H9 (cell line): ENCODE measurements at regions not wholly inside any gene's neighbourhood (a gene's known extent, or its start where the extent isn't known, plus 50 kb on each side); places are given as distances from the start of the nearest gene placed in this dataset.

Experiments
- DNase-seq: peaks from one replicate; pipeline ENCODE4 v3.0.0-alpha.2; 2017
- H2AFZ ChIP-seq: one replicate; pipeline ENCODE4 v1.6.1; 2013; ENCODE audit warnings: mild to moderate bottlenecking, low read length, control low read depth, moderate library complexity
- H2AK5ac ChIP-seq: 2 replicates; pipeline ENCODE4 v1.6.1; 2013; ENCODE audit warnings: low read length, control low read depth, mixed read lengths; ENCODE audit not compliant: insufficient read length
- H2BK120ac ChIP-seq: one replicate; pipeline ENCODE4 v1.6.1; 2013; ENCODE audit warnings: low read depth, mild to moderate bottlenecking, low read length, control low read depth, inconsistent platforms; ENCODE audit not compliant: poor library complexity, severe bottlenecking
- H2BK12ac ChIP-seq: 2 replicates; pipeline ENCODE4 v1.6.1; 2013; ENCODE audit warnings: low read length, control low read depth, mixed read lengths, low read depth; ENCODE audit not compliant: insufficient read length
- H2BK15ac ChIP-seq: 2 replicates; pipeline ENCODE4 v1.6.1; 2013; ENCODE audit warnings: low read depth, low read length, control low read depth
- H2BK20ac ChIP-seq: one replicate; pipeline ENCODE4 v1.6.1; 2013; ENCODE audit warnings: low read depth, mild to moderate bottlenecking, low read length, control low read depth, inconsistent platforms; ENCODE audit not compliant: poor library complexity, severe bottlenecking
- H2BK5ac ChIP-seq: 2 replicates; pipeline ENCODE4 v1.6.1; 2013; ENCODE audit warnings: low read length, control low read depth, mixed read lengths; ENCODE audit not compliant: insufficient read length
- H3K14ac ChIP-seq: 2 replicates; pipeline ENCODE4 v1.6.1; 2013; ENCODE audit warnings: low read length, control low read depth; ENCODE audit not compliant: insufficient read depth
- H3K18ac ChIP-seq: 2 replicates; pipeline ENCODE4 v1.6.1; 2013; ENCODE audit warnings: low read depth, mild to moderate bottlenecking, mixed read lengths, low read length, control low read depth; ENCODE audit not compliant: insufficient read length
- H3K23ac ChIP-seq: 2 replicates; pipeline ENCODE4 v1.6.1; 2013; ENCODE audit warnings: low read length, control low read depth, mixed read lengths, low read depth; ENCODE audit not compliant: insufficient read length
- H3K23me2 ChIP-seq: 2 replicates; pipeline ENCODE4 v1.6.1; 2013; ENCODE audit warnings: low read depth, mild to moderate bottlenecking, mixed read lengths, low read length, control low read depth; ENCODE audit not compliant: insufficient read length, poor library complexity, severe bottlenecking
- H3K27ac ChIP-seq: 2 replicates; pipeline ENCODE4 v1.5.1; 2013; ENCODE audit warnings: low read length, control low read depth, mixed read lengths, low read depth; ENCODE audit not compliant: insufficient read length
- H3K27me3 ChIP-seq: 2 replicates; pipeline ENCODE4 v1.6.1; 2013; ENCODE audit warnings: low read length, control low read depth, inconsistent platforms; ENCODE audit not compliant: insufficient read depth
- H3K4ac ChIP-seq: 2 replicates; pipeline ENCODE4 v1.6.1; 2013; ENCODE audit warnings: low read depth, mild to moderate bottlenecking, control low read depth, inconsistent platforms, low read length, moderate library complexity
- H3K4me1 ChIP-seq: 2 replicates; pipeline ENCODE4 v1.6.1; 2013; ENCODE audit warnings: low read length, control low read depth, inconsistent platforms; ENCODE audit not compliant: insufficient read depth
- H3K4me2 ChIP-seq: 2 replicates; pipeline ENCODE4 v1.6.1; 2013; ENCODE audit warnings: low read length, control low read depth, mixed read lengths; ENCODE audit not compliant: insufficient read length, insufficient read depth
- H3K56ac ChIP-seq: 2 replicates; pipeline ENCODE4 v1.6.1; 2013; ENCODE audit warnings: low read depth, mild to moderate bottlenecking, mixed read lengths, low read length, control low read depth; ENCODE audit not compliant: insufficient read length
- H3K79me1 ChIP-seq: 2 replicates; pipeline ENCODE4 v1.6.1; 2013; ENCODE audit warnings: low read depth, mild to moderate bottlenecking, moderate library complexity, low read length, control low read depth, inconsistent platforms; ENCODE audit not compliant: insufficient read depth, poor library complexity, severe bottlenecking
- H3K79me2 ChIP-seq: 2 replicates; pipeline ENCODE4 v1.6.1; 2013; ENCODE audit warnings: low read length, control low read depth, inconsistent platforms; ENCODE audit not compliant: insufficient read depth
- H3K9ac ChIP-seq: 2 replicates; pipeline ENCODE4 v1.6.1; 2013; ENCODE audit warnings: low read length, control low read depth, mixed read lengths; ENCODE audit not compliant: insufficient read length; ENCODE audit errors: extremely low read depth
- H3K9me3 ChIP-seq: one replicate; pipeline ENCODE4 v1.6.1; 2013; ENCODE audit warnings: low read depth, low read length, inconsistent platforms; ENCODE audit not compliant: control insufficient read depth
- H3T11ph ChIP-seq: one replicate; pipeline ENCODE4 v1.6.1; 2013; ENCODE audit warnings: mild to moderate bottlenecking, low read length, control low read depth, inconsistent platforms
- H4K20me1 ChIP-seq: one replicate; pipeline ENCODE4 v1.6.1; 2013; ENCODE audit not compliant: control insufficient read depth, insufficient read length, insufficient read depth
- H4K5ac ChIP-seq: 2 replicates; pipeline ENCODE4 v1.6.1; 2013; ENCODE audit warnings: low read depth, mild to moderate bottlenecking, mixed read lengths, low read length, control low read depth; ENCODE audit not compliant: insufficient read length
- H4K8ac ChIP-seq: replicated peaks from 2 replicates; pipeline ENCODE4 v1.6.1; 2013; ENCODE audit warnings: low read length, control low read depth, mixed read lengths, low read depth; ENCODE audit not compliant: insufficient read length
- H4K91ac ChIP-seq: 2 replicates; pipeline ENCODE4 v1.6.1; 2013; ENCODE audit warnings: low read depth, mild to moderate bottlenecking, moderate library complexity, mixed read lengths, low read length, control low read depth; ENCODE audit not compliant: insufficient read length
- H3K27ac Mint-ChIP-seq, 3 experiments: 2 replicates in 2 of 3; 3 replicates in 1 of 3; pipeline ENCODE4 v1.8.0; 2020 to 2021; ENCODE audit warnings: mixed read lengths in 3 of 3, mild to moderate bottlenecking in 1 of 3, moderate library complexity in 1 of 3
- H3K27me3 Mint-ChIP-seq: 2 replicates; pipeline ENCODE4 v1.8.0; 2021; ENCODE audit warnings: low read depth, mild to moderate bottlenecking, moderate library complexity, mixed read lengths
- H3K36me3 Mint-ChIP-seq, 3 experiments: 2 replicates in 2 of 3; 3 replicates in 1 of 3; pipeline ENCODE4 v1.8.0; 2020 to 2021; ENCODE audit warnings: low read depth in 3 of 3, mixed read lengths in 3 of 3; ENCODE audit not compliant: insufficient read depth in 1 of 3
- H3K4me1 Mint-ChIP-seq, 2 experiments: 2 replicates each; pipeline ENCODE4 v1.8.0; 2020; ENCODE audit warnings: mixed read lengths in 2 of 2
- H3K4me3 Mint-ChIP-seq, 2 experiments: 2 replicates in 1 of 2; 3 replicates in 1 of 2; pipeline ENCODE4 v1.8.0; 2020 to 2021; ENCODE audit warnings: mild to moderate bottlenecking in 2 of 2, mixed read lengths in 2 of 2, moderate library complexity in 1 of 2
- H3K9me3 Mint-ChIP-seq, 2 experiments: 2 replicates in 1 of 2; 3 replicates in 1 of 2; pipeline ENCODE4 v1.8.0; 2020; ENCODE audit warnings: mild to moderate bottlenecking in 2 of 2, mixed read lengths in 2 of 2, moderate library complexity in 1 of 2
- TF ChIP-seq, protein P1 (sequence below): fragments of 200-600 bp; sonication (generic); conservative IDR thresholded peaks from 3 replicates; pipeline ENCODE4 v1.8.0; 2021; ENCODE audit warnings: antibody characterized with exemption, mild to moderate bottlenecking

GRCh38 chr10:83801983-83802382 is 337.3 kb upstream of the GHITM start:
- Mint-ChIP-seq H3K36me3 (no peaks in the 10 kb centered on the region; a peak in 1 of 7 replicates), H3K27me3 (no peaks in the 10 kb centered on the region; the same call in 1 of the 2 replicates), H3K27ac (no peak overlapping the region), H3K4me3 (no peak overlapping the region), H3K4me1 (no peaks in the 10 kb centered on the region), H3K9me3 (peaks cover 3 to 4% of the 10 kb centered on the region in 2 experiments; a peak in 2 of 5 replicates)
- Histone ChIP-seq H3K9me3 (no peaks in the 10 kb centered on the region), H3K79me1 (no peaks in the 10 kb centered on the region), H3K4ac (no peak overlapping the region), H3K56ac (no peak overlapping the region), H3K27ac (no peak overlapping the region), H3T11ph (no peak overlapping the region), H4K8ac (no peak overlapping the region), H3K9ac (no peak overlapping the region), H3K14ac (no peak overlapping the region), H2BK5ac (no peak overlapping the region), H3K18ac (no peak overlapping the region), H3K79me2 (no peaks in the 10 kb centered on the region), H2AFZ (no peak overlapping the region), H2BK20ac (no peak overlapping the region), H4K91ac (no peak overlapping the region), H3K23ac (no peak overlapping the region), H2BK15ac (no peak overlapping the region), H3K4me2 (no peak overlapping the region), H4K20me1 (no peaks in the 10 kb centered on the region), H4K5ac (no peak overlapping the region), H3K27me3 (no peaks in the 10 kb centered on the region), H3K23me2 (no peaks in the 10 kb centered on the region), H3K4me1 (no peaks in the 10 kb centered on the region), H2AK5ac (no peak overlapping the region), H2BK120ac (no peak overlapping the region), H2BK12ac (no peak overlapping the region)
- TF ChIP-seq, protein P1, sequence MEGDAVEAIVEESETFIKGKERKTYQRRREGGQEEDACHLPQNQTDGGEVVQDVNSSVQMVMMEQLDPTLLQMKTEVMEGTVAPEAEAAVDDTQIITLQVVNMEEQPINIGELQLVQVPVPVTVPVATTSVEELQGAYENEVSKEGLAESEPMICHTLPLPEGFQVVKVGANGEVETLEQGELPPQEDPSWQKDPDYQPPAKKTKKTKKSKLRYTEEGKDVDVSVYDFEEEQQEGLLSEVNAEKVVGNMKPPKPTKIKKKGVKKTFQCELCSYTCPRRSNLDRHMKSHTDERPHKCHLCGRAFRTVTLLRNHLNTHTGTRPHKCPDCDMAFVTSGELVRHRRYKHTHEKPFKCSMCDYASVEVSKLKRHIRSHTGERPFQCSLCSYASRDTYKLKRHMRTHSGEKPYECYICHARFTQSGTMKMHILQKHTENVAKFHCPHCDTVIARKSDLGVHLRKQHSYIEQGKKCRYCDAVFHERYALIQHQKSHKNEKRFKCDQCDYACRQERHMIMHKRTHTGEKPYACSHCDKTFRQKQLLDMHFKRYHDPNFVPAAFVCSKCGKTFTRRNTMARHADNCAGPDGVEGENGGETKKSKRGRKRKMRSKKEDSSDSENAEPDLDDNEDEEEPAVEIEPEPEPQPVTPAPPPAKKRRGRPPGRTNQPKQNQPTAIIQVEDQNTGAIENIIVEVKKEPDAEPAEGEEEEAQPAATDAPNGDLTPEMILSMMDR: peak; percentile 65
- DNase-seq: no peak
